GM18858 (cell line): ENCODE measurements at regions not wholly inside any gene's neighbourhood (a gene's known extent, or its start where the extent isn't known, plus 50 kb on each side); places are given as distances from the start of the nearest gene placed in this dataset.

Experiments used
- ATAC-seq: cut with Tn5 transposase; IDR thresholded peaks from one replicate; pipeline ENCODE4 v1.9.1; 2021; ENCODE audit not compliant: unreplicated experiment

GRCh38 chr3:34008836-34009809, 210.7 kb downstream of the PDCD6IP start:
- no peak for ATAC-seq

- ATAC-seq, result no peak
Observed at GRCh38 chr3:34011171-34012101, 213.0 kb downstream of the PDCD6IP start.

- ATAC-seq, result no peak
Observed at GRCh38 chr3:34012102-34012461, 213.7 kb downstream of the PDCD6IP start.

GRCh38 chr3:34013818-34014570, 215.6 kb downstream of the PDCD6IP start:
- no peak for ATAC-seq

GRCh38 chr3:34015204-34016142, 217.0 kb downstream of the PDCD6IP start:
- ATAC-seq, result no peak

GRCh38 chr3:34016925-34017587, 218.6 kb downstream of the PDCD6IP start:
- peak; percentile 44 for ATAC-seq

- no peak for ATAC-seq
Observed at GRCh38 chr3:34017757-34018156, 219.3 kb downstream of the PDCD6IP start.

- no peak for ATAC-seq
Observed at GRCh38 chr3:34019158-34019557, 220.7 kb downstream of the PDCD6IP start.

GRCh38 chr3:34020170-34020569, 221.7 kb downstream of the PDCD6IP start:
- ATAC-seq, result no peak

- ATAC-seq, result no peak
Observed at GRCh38 chr3:34020726-34021680, 222.6 kb downstream of the PDCD6IP start.

- ATAC-seq, result no peak
Observed at GRCh38 chr3:34022147-34022546, 223.7 kb downstream of the PDCD6IP start.

- no peak for ATAC-seq
Observed at GRCh38 chr3:34024447-34025240, 226.2 kb downstream of the PDCD6IP start.

GRCh38 chr3:34033839-34034238, 235.4 kb downstream of the PDCD6IP start:
- no peak for ATAC-seq

- no peak for ATAC-seq
Observed at GRCh38 chr3:34034840-34035239, 236.4 kb downstream of the PDCD6IP start.

GRCh38 chr3:34035775-34036174, 237.3 kb downstream of the PDCD6IP start:
- ATAC-seq, result no peak

- no peak for ATAC-seq
Observed at GRCh38 chr3:34037260-34037659, 238.8 kb downstream of the PDCD6IP start.

GRCh38 chr3:34038131-34038530, 239.7 kb downstream of the PDCD6IP start:
- ATAC-seq, result no peak
